HG02943 (cell line): ENCODE measurements at regions not wholly inside any gene's neighbourhood (a gene's known extent, or its start where the extent isn't known, plus 50 kb on each side); places are given as distances from the start of the nearest gene placed in this dataset.
"Not testable (repeated sequence)": the region's sequence is repeated elsewhere in the genome, so short reads cannot be mapped to it uniquely, and the experiment has no call there.

Source experiments
- ATAC-seq: cut with Tn5 transposase; IDR thresholded peaks from one replicate; pipeline ENCODE4 v1.9.1; 2021; ENCODE audit warnings: mild to moderate bottlenecking, low read depth, moderate library complexity; ENCODE audit not compliant: unreplicated experiment

DNA sequence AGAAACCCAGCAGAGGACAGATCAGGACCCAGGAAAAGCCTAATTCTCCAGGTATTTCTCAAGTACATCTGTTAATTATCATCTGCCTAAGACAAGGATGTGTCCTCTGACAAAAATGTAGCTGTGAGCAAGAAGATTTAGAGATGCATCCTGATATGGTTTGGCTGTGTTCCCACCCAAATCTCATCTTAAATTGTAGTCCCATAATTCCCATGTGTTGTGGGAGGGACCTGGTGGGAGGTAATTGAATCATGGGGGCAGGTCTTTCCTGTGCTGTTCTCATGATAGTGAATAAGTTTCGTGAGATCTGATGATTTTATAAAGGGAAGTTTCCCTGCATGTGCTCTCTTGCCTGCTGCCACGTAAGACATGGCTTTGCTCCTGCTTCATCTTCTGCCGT lies 381.8 kb downstream of the BUD13 start:
- ATAC-seq: no peak

- ATAC-seq: no peak
Observed at GRCh38 chr11:116388146-116388545, 384.6 kb downstream of the BUD13 start.

GRCh38 chr11:116387641-116388040 lies 385.1 kb downstream of the BUD13 start:
- ATAC-seq: no peak

DNA sequence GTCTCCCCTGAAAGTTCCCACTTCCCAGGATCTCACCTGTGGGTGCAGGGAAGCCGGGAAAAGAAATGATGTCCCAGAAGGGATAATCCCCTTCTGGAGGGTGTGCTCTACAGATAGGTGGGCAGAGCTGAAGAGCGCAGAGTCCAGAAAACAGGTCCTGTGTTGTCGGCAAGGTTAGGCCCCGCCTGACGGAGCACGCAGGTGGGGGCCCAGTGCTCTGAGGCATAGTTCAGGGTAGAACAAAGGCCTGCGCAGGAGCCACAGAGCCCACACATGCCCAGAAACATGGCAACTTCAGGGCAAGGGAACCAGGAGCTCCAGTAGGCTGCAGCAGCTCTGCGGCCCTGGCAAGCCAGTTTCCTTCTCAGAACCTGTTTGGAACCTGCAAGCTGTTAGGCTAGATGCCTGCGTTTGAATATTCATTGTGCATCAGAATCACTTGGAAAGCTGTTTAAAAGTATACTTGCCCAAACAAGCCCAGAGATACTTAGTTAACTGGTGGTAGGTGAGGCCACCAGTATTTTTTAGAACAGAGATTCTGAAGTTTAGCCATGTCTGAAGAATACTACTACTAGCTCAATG lies 386.6 kb downstream of the BUD13 start:
- ATAC-seq: no peak

- ATAC-seq: no peak
Observed at GRCh38 chr11:116384876-116385275, 387.9 kb downstream of the BUD13 start.

- ATAC-seq: no peak
Observed at GRCh38 chr11:116384407-116384806, 388.4 kb downstream of the BUD13 start.

DNA sequence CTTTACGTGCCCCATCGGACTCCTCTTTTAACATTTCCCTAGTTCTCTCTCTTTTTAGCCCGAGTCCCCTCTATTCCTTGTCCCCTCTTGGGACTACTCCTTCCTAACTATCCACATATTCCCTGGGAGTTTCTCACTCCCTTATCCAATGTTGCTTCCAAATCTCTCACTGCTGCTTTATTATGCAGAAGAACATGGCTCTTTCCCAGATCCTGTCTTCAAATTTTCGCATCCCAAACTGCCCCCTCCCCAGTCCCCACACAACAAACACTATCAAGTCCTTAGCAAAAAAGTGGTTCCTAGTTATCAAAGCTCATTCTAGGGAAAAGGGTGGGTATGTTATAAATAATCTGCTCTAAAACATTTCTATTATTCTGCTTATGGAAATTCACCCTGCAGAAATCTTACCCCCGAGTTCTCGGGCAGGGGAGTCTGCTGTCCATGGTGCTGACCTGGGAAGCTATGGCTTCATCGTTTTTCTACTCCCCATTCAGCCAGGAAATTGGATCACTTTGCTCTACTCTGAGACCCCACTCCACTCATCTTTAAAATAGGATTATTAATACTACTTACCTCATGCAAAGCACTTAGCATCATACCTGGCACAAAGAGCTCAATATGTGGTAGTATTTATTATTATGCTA lies 393.5 kb downstream of the BUD13 start:
- no peak for ATAC-seq

DNA sequence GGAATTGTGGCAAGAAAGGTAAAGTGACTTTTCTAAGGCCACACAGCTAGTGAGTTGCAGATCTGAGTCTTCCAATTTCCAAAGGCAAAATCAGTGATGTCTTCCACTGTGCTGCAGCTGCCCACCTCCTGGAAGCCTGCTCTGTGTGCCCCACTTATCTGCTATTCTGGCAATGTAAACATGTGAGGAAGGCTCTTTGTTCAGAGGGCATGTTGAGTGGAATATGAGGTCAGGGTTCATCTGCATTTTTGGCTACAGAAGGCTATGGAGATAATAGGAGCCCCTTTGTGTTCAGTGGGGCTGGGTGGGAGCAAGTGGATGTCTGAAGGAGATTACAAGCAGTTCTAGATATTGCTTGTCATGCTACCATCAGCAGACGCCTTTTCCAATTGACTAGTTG lies 396.2 kb downstream of the BUD13 start:
- ATAC-seq: no peak

GRCh38 chr11:116376054-116376453 lies 396.7 kb downstream of the BUD13 start:
- ATAC-seq: no peak

DNA sequence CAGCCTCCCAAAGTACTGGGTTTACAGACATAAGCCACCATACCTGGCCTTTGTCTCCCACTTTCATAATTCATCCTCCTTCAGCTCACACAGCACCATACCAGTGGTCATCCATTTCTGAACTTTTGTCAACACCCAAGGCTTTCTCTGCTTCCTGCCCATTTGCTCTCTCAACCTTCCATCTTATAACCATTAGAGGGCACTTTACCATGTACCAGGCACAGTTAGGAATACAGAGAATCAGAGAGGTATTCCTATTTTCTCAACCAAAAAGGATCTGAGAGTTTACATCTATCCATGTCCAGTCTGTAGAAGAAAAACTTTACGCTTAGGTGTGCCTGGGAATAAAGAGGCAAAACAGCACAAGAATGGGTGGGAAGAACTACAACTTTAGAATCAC lies 397.6 kb downstream of the BUD13 start:
- no peak for ATAC-seq

DNA sequence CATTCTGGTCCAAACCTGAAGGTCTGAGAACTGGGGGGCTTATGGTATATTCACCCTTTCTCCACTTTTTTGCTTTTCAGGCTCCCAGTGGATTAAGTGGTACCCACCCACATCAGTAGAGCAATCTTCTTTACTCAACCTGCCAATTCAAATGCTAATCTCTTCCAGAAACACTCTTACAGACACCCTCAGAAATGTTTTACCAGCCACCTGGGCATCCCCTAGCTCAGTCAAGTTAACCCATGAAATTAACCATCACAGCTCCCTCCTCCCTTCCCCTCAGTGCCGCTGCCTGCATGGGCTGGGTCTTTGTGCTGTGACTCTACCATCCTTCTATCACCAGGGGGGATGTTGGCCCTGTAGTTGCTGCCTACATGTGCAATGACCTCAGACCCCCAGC lies 398.7 kb downstream of the BUD13 start:
- ATAC-seq: no peak

DNA sequence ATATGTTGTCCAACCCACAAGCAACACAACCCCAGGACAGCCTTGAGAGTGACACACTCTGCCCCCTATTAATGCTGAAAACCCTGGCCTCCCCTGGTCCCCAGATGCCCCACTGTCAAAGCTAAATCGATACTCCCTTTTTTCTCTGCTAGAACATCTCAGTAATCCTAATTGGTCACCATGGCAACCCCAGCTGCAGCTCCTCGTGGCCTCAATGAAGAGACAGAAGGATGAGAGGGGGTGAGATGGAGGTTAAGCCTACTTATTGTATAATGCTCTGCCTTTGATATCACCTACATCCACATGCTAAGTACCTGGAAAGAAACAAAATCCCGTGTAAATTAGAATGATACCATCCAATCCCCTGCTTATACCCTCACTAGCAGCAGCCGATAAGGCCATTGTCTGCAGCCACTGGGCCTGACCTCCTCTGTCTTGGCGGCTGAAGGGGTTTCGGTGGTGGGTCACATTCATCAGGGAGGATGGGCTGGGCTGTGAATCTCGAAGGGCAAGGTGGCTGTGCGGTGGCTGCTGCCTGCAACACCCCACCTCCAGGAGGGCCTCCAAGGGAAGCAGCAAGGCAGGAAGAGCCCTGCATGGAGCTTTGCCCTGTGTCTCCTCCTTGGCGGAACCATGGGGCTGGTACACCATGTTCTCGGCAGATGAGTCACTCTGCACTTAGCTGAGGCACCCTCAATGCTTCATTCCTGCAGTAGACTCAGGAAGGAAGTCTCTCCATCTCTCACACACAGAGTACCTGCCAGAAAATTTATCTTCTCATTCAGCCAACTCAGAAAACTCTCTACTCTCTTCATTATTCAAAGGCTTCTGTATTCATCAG lies 399.5 kb downstream of the BUD13 start:
- ATAC-seq: no peak

DNA sequence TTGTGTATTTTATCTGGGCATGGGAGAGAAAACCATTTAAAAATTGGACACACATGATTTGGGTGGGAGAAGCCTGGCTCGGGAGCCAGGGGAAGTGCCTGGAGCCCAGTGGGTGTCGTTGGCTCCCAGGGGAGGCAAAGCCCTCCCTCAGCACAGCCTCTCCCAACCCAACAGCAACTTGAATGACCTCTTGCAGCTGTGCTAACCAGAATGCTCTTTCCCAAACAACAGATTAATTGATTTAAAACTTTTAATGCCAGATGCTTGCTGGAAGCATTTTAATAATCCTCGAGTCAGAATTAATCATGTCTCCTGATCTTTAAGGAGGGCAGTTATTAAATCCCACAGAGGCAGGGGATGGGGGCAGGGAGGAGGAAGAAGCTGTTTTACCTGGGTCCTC lies 401.6 kb downstream of the BUD13 start:
- no peak for ATAC-seq

DNA sequence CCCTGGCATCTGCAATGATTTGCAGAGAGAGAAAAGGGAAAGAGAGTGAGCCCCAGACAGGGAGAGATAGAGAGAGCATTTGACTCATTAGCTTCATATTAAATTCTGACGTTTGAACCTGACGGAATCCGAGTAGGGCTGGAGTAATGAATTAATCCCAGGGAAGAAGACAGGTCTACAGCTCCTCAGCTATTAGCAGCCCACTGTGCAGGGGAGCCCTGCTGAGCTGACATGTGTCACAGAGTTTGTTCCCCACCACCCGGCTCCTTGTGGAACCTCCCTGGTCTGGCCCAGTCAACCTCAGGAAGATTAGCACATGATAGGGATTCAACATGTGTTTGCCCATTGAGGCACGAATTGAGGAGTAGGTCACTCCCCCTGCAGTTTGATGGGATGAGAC lies 404.0 kb downstream of the BUD13 start:
- no peak for ATAC-seq

GRCh38 chr11:116366980-116367645 lies 405.7 kb downstream of the BUD13 start:
- no peak for ATAC-seq

- no peak for ATAC-seq
Observed at GRCh38 chr11:116366451-116366850, 406.3 kb downstream of the BUD13 start.

DNA sequence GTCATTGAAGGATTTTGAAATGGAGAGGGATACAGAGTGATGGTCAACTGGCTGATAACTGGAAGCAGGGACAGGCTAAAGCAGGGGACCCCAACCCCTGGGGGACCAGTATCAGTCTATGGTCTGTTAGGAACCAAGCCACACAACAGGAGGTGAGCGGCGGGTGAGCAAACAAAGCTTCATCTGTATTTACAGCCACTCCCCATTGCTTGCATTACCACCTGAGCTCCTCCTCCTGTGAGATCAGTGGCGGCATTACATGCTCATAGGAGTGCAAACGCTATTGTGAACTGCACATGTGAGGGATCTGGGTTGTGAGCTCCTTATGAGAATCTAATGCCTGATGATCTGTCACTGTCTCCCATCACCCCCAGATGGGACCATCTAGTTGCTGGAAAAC lies 407.9 kb downstream of the BUD13 start:
- ATAC-seq: not testable (repeated sequence)

GRCh38 chr11:116364348-116364747 lies 408.4 kb downstream of the BUD13 start:
- no peak for ATAC-seq

DNA sequence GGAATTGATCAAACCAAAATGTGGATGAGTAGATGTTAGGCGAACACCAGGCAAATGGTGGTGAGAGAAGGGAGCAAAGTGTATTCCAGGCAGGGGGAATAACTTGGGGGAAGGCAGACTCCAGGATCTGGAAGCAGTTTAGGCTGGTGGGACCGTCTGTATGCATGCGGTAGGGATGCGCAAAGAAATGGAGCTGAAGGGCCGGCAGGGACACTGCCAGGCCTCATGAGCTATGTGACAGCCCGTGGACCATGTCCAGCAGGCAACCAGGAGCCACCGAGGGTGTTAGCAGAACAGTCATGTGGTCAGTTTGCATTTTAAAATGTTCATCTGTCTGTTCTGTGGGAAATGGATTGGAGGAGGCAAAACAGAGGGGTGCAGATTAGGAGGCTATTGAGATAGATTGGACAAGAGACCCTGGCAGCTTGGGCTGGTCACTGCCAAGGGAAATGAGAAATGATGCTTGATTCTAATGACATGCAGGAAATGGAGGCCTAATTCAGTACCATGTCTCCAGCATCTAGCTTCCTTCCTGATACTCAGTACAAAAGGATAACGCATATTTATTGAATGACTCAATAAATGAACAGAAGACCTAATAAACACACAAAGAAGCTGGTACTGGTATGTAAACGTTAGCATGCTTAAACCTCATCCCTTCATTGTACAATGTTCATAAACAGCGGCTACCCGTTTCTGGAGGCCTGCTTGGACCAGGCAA lies 412.4 kb downstream of the BUD13 start:
- no peak for ATAC-seq

- ATAC-seq: no peak
Observed at GRCh38 chr11:116357784-116358544, 414.8 kb downstream of the BUD13 start.
